A549 (cell line): ENCODE measurements at regions not wholly inside any gene's neighbourhood (a gene's known extent, or its start where the extent isn't known, plus 50 kb on each side); places are given as distances from the start of the nearest gene placed in this dataset.

Experiments used
- ATAC-seq, 2 experiments: fragments of 200-7000 bp in 1 of 2; fragments of >200 bp in 1 of 2; cut with Nextera tagmentation in 1 of 2; cut with Tn5 transposase in 1 of 2; 3 replicates each; pipeline versions ENCODE4 v1.8.0 to v1.9.1; 2018 to 2020; ENCODE audit warnings: mild to moderate bottlenecking in 1 of 2, moderate library complexity in 1 of 2
- CTCF ChIA-PET: fragments of 300-600 bp; sonication (Branson Sonifier 250); formaldehyde crosslinking; extraction: SDS; loops from one replicate; lab custom pipeline; 2021; ENCODE audit warnings: antibody characterized with exemption, inconsistent platforms; lab: Yijun Ruan, JAX
- POLR2A ChIA-PET: fragments of 350-600 bp; formaldehyde crosslinking; extraction: SDS; loops from one replicate; lab custom pipeline; 2021; ENCODE audit warnings: antibody characterized with exemption, inconsistent platforms; lab: Yijun Ruan, JAX
- DNase-seq, 2 experiments: peaks; one replicate each; pipeline versions ENCODE4 v3.0.0 to v3.0.0-alpha.2; 2011 to 2016; ENCODE audit warnings: low read depth in 1 of 2, low spot score in 1 of 2
- FAIRE-seq: peaks from 2 replicates; lab custom pipeline; 2011; peaks lifted over from hg19 to GRCh38; lab: Jason Lieb, UNC
- H3K27ac ChIP-seq, 2 experiments: fragments of >200 bp; sonication (Bioruptor Twin); formaldehyde crosslinking; 3 replicates each; pipeline ENCODE4 v1.5.1; 2016 to 2017
- H3K4me1 ChIP-seq: fragments of >200 bp; sonication (Bioruptor Twin); formaldehyde crosslinking; 3 replicates; pipeline ENCODE4 v1.6.1; 2016
- H3K4me2 ChIP-seq: fragments of >200 bp; sonication (Bioruptor Twin); formaldehyde crosslinking; 3 replicates; pipeline ENCODE4 v1.6.1; 2016
- H3K4me3 ChIP-seq: fragments of >200 bp; sonication (Bioruptor Twin); formaldehyde crosslinking; 3 replicates; pipeline ENCODE4 v1.5.1; 2016
- H3K9me3 ChIP-seq: fragments of >200 bp; sonication (Bioruptor Twin); formaldehyde crosslinking; 3 replicates; pipeline ENCODE4 v1.6.1; 2016
- ATOH8 ChIP-seq: fragments of 250-450 bp; sonication (Bioruptor Pico); IDR thresholded peaks from 2 replicates; pipeline ENCODE4 v1.5.0; 2020; ENCODE audit warnings: low read depth, mild to moderate bottlenecking, moderate library complexity
- BHLHE40 ChIP-seq: IDR thresholded peaks from 2 replicates; pipeline ENCODE4 v1.6.1; 2012; ENCODE audit warnings: low read depth, low read length, inconsistent platforms
- CBX2 ChIP-seq: fragments of 200-600 bp; sonication (generic); IDR thresholded peaks from 2 replicates; pipeline ENCODE4 v1.6.1; 2016; ENCODE audit warnings: low read depth, mild to moderate bottlenecking, borderline replicate concordance
- CBX8 ChIP-seq: fragments of 200-600 bp; sonication (generic); IDR thresholded peaks from 2 replicates; pipeline ENCODE4 v1.6.1; 2016
- CEBPB ChIP-seq, 2 experiments: fragments of >200 bp in 1 of 2; sonication (Bioruptor Twin) in 1 of 2; formaldehyde crosslinking in 1 of 2; IDR thresholded peaks; 2 replicates each; pipeline ENCODE4 v1.6.1; 2012 to 2016
- CHD2 ChIP-seq: fragments of 150-350 bp; IDR thresholded peaks from 2 replicates; pipeline ENCODE4 v1.6.1; 2014; ENCODE audit warnings: low read length; ENCODE audit not compliant: partially characterized antibody
- E2F6 ChIP-seq: IDR thresholded peaks from 2 replicates; pipeline ENCODE4 v1.6.1; 2012; ENCODE audit warnings: low read depth, borderline replicate concordance
- EHF ChIP-seq: fragments of 250-450 bp; sonication (Bioruptor Pico); IDR thresholded peaks from 2 replicates; pipeline ENCODE4 v1.5.0; 2020; ENCODE audit warnings: mild to moderate bottlenecking
- EHMT2 ChIP-seq: fragments of 200-600 bp; sonication (generic); IDR thresholded peaks from 2 replicates; pipeline ENCODE4 v1.6.1; 2016; ENCODE audit warnings: antibody characterized with exemption, low read depth, mild to moderate bottlenecking, moderate library complexity
- EP300 ChIP-seq, 2 experiments: fragments of >200 bp; sonication (Bioruptor Twin); formaldehyde crosslinking; IDR thresholded peaks; 2 replicates in 1 of 2; 3 replicates in 1 of 2; pipeline ENCODE4 v1.6.1; 2016 to 2017
- FOXS1 ChIP-seq: fragments of 250-450 bp; sonication (Bioruptor Pico); IDR thresholded peaks from 2 replicates; pipeline ENCODE4 v1.5.0; 2020; ENCODE audit warnings: mild to moderate bottlenecking, moderate library complexity
- HDAC2 ChIP-seq: fragments of 200-600 bp; sonication (generic); IDR thresholded peaks from 2 replicates; pipeline ENCODE4 v1.6.1; 2016
- HOXB5 ChIP-seq: fragments of 250-450 bp; sonication (Bioruptor Pico); IDR thresholded peaks from 2 replicates; pipeline ENCODE4 v1.5.0; 2020; ENCODE audit warnings: mild to moderate bottlenecking, moderate library complexity
- JUN ChIP-seq, 2 experiments: fragments of >200 bp; sonication (Bioruptor Twin); formaldehyde crosslinking; IDR thresholded peaks; 2 replicates in 1 of 2; 3 replicates in 1 of 2; pipeline ENCODE4 v1.6.1; 2016 to 2017
- JUNB ChIP-seq: fragments of >200 bp; sonication (Bioruptor Twin); formaldehyde crosslinking; IDR thresholded peaks from 2 replicates; pipeline ENCODE4 v1.6.1; 2016
- NPAS2 ChIP-seq: fragments of 250-450 bp; sonication (Bioruptor Pico); IDR thresholded peaks from 2 replicates; pipeline ENCODE4 v1.8.0; 2022; ENCODE audit warnings: mild to moderate bottlenecking, moderate library complexity, borderline replicate concordance
- NR3C1 ChIP-seq: fragments of >200 bp; sonication (Bioruptor Twin); formaldehyde crosslinking; IDR thresholded peaks from 3 replicates; pipeline ENCODE4 v1.6.1; 2017
- PHF8 ChIP-seq: fragments of 200-600 bp; sonication (generic); IDR thresholded peaks from 2 replicates; pipeline ENCODE4 v1.6.1; 2016; ENCODE audit warnings: low read depth, mild to moderate bottlenecking, antibody characterized with exemption, moderate library complexity, borderline replicate concordance
- POLR2AphosphoS2 ChIP-seq: conservative IDR thresholded peaks from 2 replicates; pipeline ENCODE4 v1.6.1; 2012; ENCODE audit warnings: low read length, improper control_type of control experiment, inconsistent platforms
- RARB ChIP-seq: fragments of 250-450 bp; sonication (Bioruptor Pico); IDR thresholded peaks from 2 replicates; pipeline ENCODE4 v1.8.0; 2021; ENCODE audit warnings: mild to moderate bottlenecking, moderate library complexity
- RCOR1 ChIP-seq: fragments of 150-350 bp; IDR thresholded peaks from 2 replicates; pipeline ENCODE4 v1.6.1; 2014; ENCODE audit warnings: antibody characterized with exemption, low read length, low read depth
- RFX5 ChIP-seq: fragments of 450-650 bp; IDR thresholded peaks from 2 replicates; pipeline ENCODE4 v1.7.1; 2014; ENCODE audit warnings: antibody characterized with exemption, mild to moderate bottlenecking, moderate library complexity
- SMC3 ChIP-seq: fragments of >200 bp; sonication (Bioruptor Twin); formaldehyde crosslinking; IDR thresholded peaks from 3 replicates; pipeline ENCODE4 v1.6.1; 2018; ENCODE audit warnings: inconsistent platforms
- SREBF2 ChIP-seq: fragments of 450-650 bp; IDR thresholded peaks from 2 replicates; pipeline ENCODE4 v1.6.1; 2014; ENCODE audit warnings: mild to moderate bottlenecking, moderate library complexity
- TFCP2L1 ChIP-seq: fragments of 250-450 bp; sonication (Bioruptor Pico); IDR thresholded peaks from 2 replicates; pipeline ENCODE4 v1.5.0; 2021; ENCODE audit warnings: mild to moderate bottlenecking
- TP53 ChIP-seq: fragments of 250-450 bp; sonication (Bioruptor Pico); IDR thresholded peaks from 2 replicates; pipeline ENCODE4 v1.5.0; 2021; ENCODE audit warnings: mild to moderate bottlenecking, moderate library complexity
- ZC3H11A ChIP-seq: fragments of 450-650 bp; IDR thresholded peaks from 2 replicates; pipeline ENCODE4 v1.6.1; 2014; ENCODE audit warnings: antibody characterized with exemption, mild to moderate bottlenecking
- ZFP36 ChIP-seq: fragments of 450-650 bp; IDR thresholded peaks from 2 replicates; pipeline ENCODE4 v1.6.1; 2014; ENCODE audit warnings: borderline replicate concordance; ENCODE audit not compliant: partially characterized antibody
- ZNF302 ChIP-seq: fragments of 250-450 bp; sonication (Bioruptor Pico); IDR thresholded peaks from 2 replicates; pipeline ENCODE4 v1.9.0; 2021; ENCODE audit warnings: inconsistent platforms, mild to moderate bottlenecking, moderate library complexity
- WGBS: methylation state at CpG from one replicate; pipeline ENCODE4 v1.1.6; 2017; ENCODE audit errors: missing lambda C conversion rate; 5-methylcytosine and 5-hydroxymethylcytosine counted together
- TF ChIP-seq, protein P1 (sequence below): fragments of >200 bp; sonication (Bioruptor Twin); formaldehyde crosslinking; IDR thresholded peaks from 3 replicates; pipeline ENCODE4 v1.6.1; 2016
- TF ChIP-seq, protein P2 (sequence below): fragments of 150-350 bp; IDR thresholded peaks from 2 replicates; pipeline ENCODE4 v1.6.1; 2014; ENCODE audit warnings: low read depth, mild to moderate bottlenecking, low read length

- CTCF ChIA-PET, result no interaction called here
Observed at GRCh38 chr11:29802522-29802921, 214.3 kb downstream of the KCNA4 start.

GRCh38 chr11:29801561-29801960 is 215.3 kb downstream of the KCNA4 start:
- Histone ChIP-seq H3K4me2 (no peak overlapping the region), H3K9me3 (no peaks in the 10 kb centered on the region), H3K27ac (no peak overlapping the region), H3K4me1 (no peaks in the 10 kb centered on the region), H3K4me3 (no peak overlapping the region)
- ChIA-PET CTCF (no interaction called here), POLR2A (no interaction called here)
- FAIRE-seq (no peak), ATAC-seq (no peak), DNase-seq (no peak)
- 0% methylated on average over 1 of the region's 1 CpG for WGBS
- no peak for TF ChIP-seq ZFP36
- TF ChIP-seq TP53 (CRISPR knock-in tag), result no peak
- no peak for TF ChIP-seq FOXS1 (CRISPR knock-in tag)
- TF ChIP-seq TFCP2L1 (CRISPR knock-in tag), result no peak
- TF ChIP-seq, protein P1, sequence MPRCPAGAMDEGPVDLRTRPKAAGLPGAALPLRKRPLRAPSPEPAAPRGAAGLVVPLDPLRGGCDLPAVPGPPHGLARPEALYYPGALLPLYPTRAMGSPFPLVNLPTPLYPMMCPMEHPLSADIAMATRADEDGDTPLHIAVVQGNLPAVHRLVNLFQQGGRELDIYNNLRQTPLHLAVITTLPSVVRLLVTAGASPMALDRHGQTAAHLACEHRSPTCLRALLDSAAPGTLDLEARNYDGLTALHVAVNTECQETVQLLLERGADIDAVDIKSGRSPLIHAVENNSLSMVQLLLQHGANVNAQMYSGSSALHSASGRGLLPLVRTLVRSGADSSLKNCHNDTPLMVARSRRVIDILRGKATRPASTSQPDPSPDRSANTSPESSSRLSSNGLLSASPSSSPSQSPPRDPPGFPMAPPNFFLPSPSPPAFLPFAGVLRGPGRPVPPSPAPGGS, result no peak
- no peak for TF ChIP-seq CBX8
- TF ChIP-seq RARB (CRISPR knock-in tag), result no peak
- no peak for TF ChIP-seq CHD2
- TF ChIP-seq ATOH8, result no peak
- no peak for TF ChIP-seq SMC3
- TF ChIP-seq E2F6, result no peak
- no peak for TF ChIP-seq NPAS2

More at GRCh38 chr11:29802522-29802921, 214.3 kb downstream of the KCNA4 start:
- FAIRE-seq (no peak), ATAC-seq (no peak), DNase-seq (no peak)
- Histone ChIP-seq H3K4me1 (no peaks in the 10 kb centered on the region), H3K4me3 (no peak overlapping the region), H3K9me3 (no peaks in the 10 kb centered on the region), H3K27ac (no peak overlapping the region), H3K4me2 (no peak overlapping the region)
- POLR2A ChIA-PET, result no interaction called here
- TF ChIP-seq FOXS1 (CRISPR knock-in tag), result no peak
- TF ChIP-seq BHLHE40, result no peak
- no peak for TF ChIP-seq EHMT2
- TF ChIP-seq JUN (IDR thresholded peaks at IDR 0.05), result no peak
- no peak for TF ChIP-seq POLR2AphosphoS2
- no peak for TF ChIP-seq SREBF2
- no peak for TF ChIP-seq RFX5

DNA sequence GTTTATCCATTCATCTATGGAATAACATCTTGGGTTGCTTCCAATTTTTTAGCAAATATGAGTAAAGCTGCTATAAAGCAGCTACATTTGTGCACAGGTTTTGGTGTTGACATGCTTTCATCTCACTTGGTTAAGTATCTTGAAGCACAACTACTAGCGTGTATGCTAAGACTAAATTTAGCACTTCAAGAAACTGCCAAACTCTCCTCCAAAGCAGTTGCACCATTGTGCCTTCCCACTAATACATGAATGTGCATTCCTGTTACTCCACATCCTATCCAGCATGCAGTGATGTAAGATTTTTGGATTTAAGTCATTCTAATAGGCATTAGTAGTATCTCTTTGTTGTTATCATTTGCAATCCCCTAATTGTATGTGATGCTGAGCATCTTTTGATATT is 230.7 kb downstream of the KCNA4 start:
- ATAC-seq (no peak), DNase-seq (no peak), FAIRE-seq (no peak)
- ChIA-PET POLR2A (no interaction called here), CTCF (no interaction called here)
- H3K27ac ChIP-seq, result no peak overlapping the region
- WGBS, result 0% methylated on average over 1 of the region's 1 CpG
- no peaks in the 10 kb centered on the region for H3K4me1 ChIP-seq
- H3K9me3 ChIP-seq, result no peaks in the 10 kb centered on the region
- H3K4me2 ChIP-seq, result no peak overlapping the region
- TF ChIP-seq EP300 (IDR thresholded peaks at IDR 0.05) (no peak), SREBF2 (no peak), JUN (IDR thresholded peaks at IDR 0.05) (no peak), JUNB (no peak), ZC3H11A (no peak), ZNF302 (CRISPR knock-in tag) (no peak), HOXB5 (CRISPR knock-in tag) (no peak), E2F6 (no peak), CEBPB (IDR thresholded peaks at IDR 0.05) (no peak), TP53 (CRISPR knock-in tag) (no peak), EHF (CRISPR knock-in tag) (no peak), PHF8 (no peak), RCOR1 (no peak), NR3C1 (no peak), HDAC2 (no peak), CBX2 (no peak)
- TF ChIP-seq, protein P2, sequence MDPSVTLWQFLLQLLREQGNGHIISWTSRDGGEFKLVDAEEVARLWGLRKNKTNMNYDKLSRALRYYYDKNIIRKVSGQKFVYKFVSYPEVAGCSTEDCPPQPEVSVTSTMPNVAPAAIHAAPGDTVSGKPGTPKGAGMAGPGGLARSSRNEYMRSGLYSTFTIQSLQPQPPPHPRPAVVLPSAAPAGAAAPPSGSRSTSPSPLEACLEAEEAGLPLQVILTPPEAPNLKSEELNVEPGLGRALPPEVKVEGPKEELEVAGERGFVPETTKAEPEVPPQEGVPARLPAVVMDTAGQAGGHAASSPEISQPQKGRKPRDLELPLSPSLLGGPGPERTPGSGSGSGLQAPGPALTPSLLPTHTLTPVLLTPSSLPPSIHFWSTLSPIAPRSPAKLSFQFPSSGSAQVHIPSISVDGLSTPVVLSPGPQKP, result no peak
- H3K4me3 ChIP-seq, result no peak overlapping the region
